H1 (cell line): ENCODE measurements at regions not wholly inside any gene's neighbourhood (a gene's known extent, or its start where the extent isn't known, plus 50 kb on each side); places are given as distances from the start of the nearest gene placed in this dataset.

Source experiments
- CTCF ChIA-PET: fragments of 300-600 bp; sonication (Branson Sonifier 250); formaldehyde crosslinking; loops from one replicate; lab custom pipeline; 2021; ENCODE audit not compliant: partially characterized antibody; lab: Charles Lee
- POLR2A ChIA-PET: fragments of 300-600 bp; sonication (Branson Sonifier 250); formaldehyde crosslinking; loops from one replicate; lab custom pipeline; 2021; ENCODE audit warnings: inconsistent platforms; ENCODE audit not compliant: partially characterized antibody; lab: Charles Lee
- DNase-seq, 2 experiments: peaks; one replicate each; pipeline versions ENCODE4 v3.0.0 to v3.0.0-alpha.2; 2010 to 2022; ENCODE audit warnings: low spot score in 2 of 2, low read depth in 1 of 2, mixed read lengths in 1 of 2
- FAIRE-seq: peaks from 2 replicates; lab custom pipeline; 2011; peaks lifted over from hg19 to GRCh38; lab: Jason Lieb, UNC
- H2AFZ ChIP-seq: 2 replicates; pipeline ENCODE4 v1.8.1; 2012; ENCODE audit warnings: low read length, inconsistent platforms
- H2AK5ac ChIP-seq: 2 replicates; pipeline ENCODE4 v1.6.1; 2013; ENCODE audit warnings: low read depth, low read length
- H2BK120ac ChIP-seq: replicated peaks from 2 replicates; pipeline ENCODE3; 2013; ENCODE audit warnings: low read depth, low read length, inconsistent platforms
- H2BK12ac ChIP-seq: 2 replicates; pipeline ENCODE4 v1.6.1; 2013; ENCODE audit warnings: low read depth, low read length
- H2BK15ac ChIP-seq: 2 replicates; pipeline ENCODE4 v1.6.1; 2013; ENCODE audit warnings: low read length
- H2BK20ac ChIP-seq: 2 replicates; pipeline ENCODE4 v1.6.1; 2013; ENCODE audit warnings: low read length
- H2BK5ac ChIP-seq: 2 replicates; pipeline ENCODE4 v1.6.1; 2013; ENCODE audit warnings: low read depth, low read length
- H3K14ac ChIP-seq: 2 replicates; pipeline ENCODE4 v1.6.1; 2013; ENCODE audit warnings: inconsistent platforms; ENCODE audit not compliant: insufficient read length
- H3K18ac ChIP-seq: 2 replicates; pipeline ENCODE4 v1.6.1; 2013; ENCODE audit warnings: low read length; ENCODE audit errors: extremely low read depth
- H3K23ac ChIP-seq: 2 replicates; pipeline ENCODE4 v1.6.1; 2013; ENCODE audit warnings: inconsistent platforms; ENCODE audit not compliant: insufficient read length
- H3K23me2 ChIP-seq: 2 replicates; pipeline ENCODE4 v1.6.1; 2013; ENCODE audit warnings: low read depth, low read length
- H3K27ac ChIP-seq: 2 replicates; pipeline ENCODE4 v1.6.1; 2011; ENCODE audit warnings: low read depth, low read length, inconsistent platforms
- H3K27me3 ChIP-seq, 4 experiments: replicated peaks in 1 of 4; 1 replicate in 1 of 4; 2 replicates in 3 of 4; pipeline versions ENCODE4 v1.6.1 to v1.8.1; 2011 to 2013; ENCODE audit warnings: low read length in 3 of 4, mild to moderate bottlenecking in 3 of 4, inconsistent platforms in 2 of 4, mixed read lengths in 2 of 4, moderate library complexity in 1 of 4; ENCODE audit not compliant: control insufficient read depth in 3 of 4, insufficient read depth in 3 of 4; ENCODE audit errors: extremely low read depth in 1 of 4
- H3K36me3 ChIP-seq, 4 experiments: 2 replicates each; pipeline versions ENCODE4 v1.6.1 to v1.8.1; 2011 to 2013; ENCODE audit warnings: mild to moderate bottlenecking in 4 of 4, low read length in 3 of 4, moderate library complexity in 2 of 4, control low read depth in 1 of 4, inconsistent platforms in 1 of 4; ENCODE audit not compliant: insufficient read depth in 4 of 4, control insufficient read depth in 2 of 4
- H3K4ac ChIP-seq: replicated peaks from 2 replicates; pipeline ENCODE3; 2013; ENCODE audit warnings: low read length, low read depth, mixed read lengths, inconsistent platforms; ENCODE audit not compliant: insufficient read length
- H3K4me1 ChIP-seq, 4 experiments: replicated peaks in 1 of 4; 1 replicate in 1 of 4; 2 replicates in 3 of 4; pipeline versions ENCODE4 v1.6.1 to v1.8.1; 2011 to 2013; ENCODE audit warnings: low read length in 3 of 4, inconsistent platforms in 2 of 4, mixed read lengths in 1 of 4; ENCODE audit not compliant: insufficient read depth in 4 of 4, control insufficient read depth in 3 of 4
- H3K4me2 ChIP-seq, 2 experiments: 2 replicates each; pipeline versions ENCODE4 v1.6.1 to v1.8.1; 2011 to 2013; ENCODE audit warnings: low read depth in 2 of 2, low read length in 2 of 2, control low read depth in 1 of 2, inconsistent platforms in 1 of 2, mild to moderate bottlenecking in 1 of 2; ENCODE audit not compliant: insufficient read depth in 1 of 2
- H3K4me3 ChIP-seq, 4 experiments: fragments of 200-600, 300-600 bp in 1 of 4; sonication (generic), shearing (Covaris generic), sonication (Bioruptor Twin) in 1 of 4; 2 replicates each; pipeline versions ENCODE4 v1.5.1 to v1.8.1; 2011 to 2016; ENCODE audit warnings: low read length in 4 of 4, low read depth in 3 of 4, control low read depth in 2 of 4, inconsistent platforms in 2 of 4, mild to moderate bottlenecking in 2 of 4, mixed read lengths in 1 of 4, moderate library complexity in 1 of 4; ENCODE audit not compliant: insufficient read depth in 2 of 4; ENCODE audit errors: extremely low read depth in 1 of 4
- H3K56ac ChIP-seq: replicated peaks from 2 replicates; pipeline ENCODE3; 2013; ENCODE audit warnings: low read depth, mild to moderate bottlenecking, mixed read lengths, low read length, inconsistent platforms; ENCODE audit not compliant: insufficient read length
- H3K79me1 ChIP-seq: 2 replicates; pipeline ENCODE4 v1.6.1; 2013; ENCODE audit warnings: low read depth, low read length, control low read depth
- H3K79me2 ChIP-seq, 2 experiments: 2 replicates each; pipeline versions ENCODE4 v1.6.1 to v1.8.1; 2012 to 2013; ENCODE audit warnings: low read length in 2 of 2, mild to moderate bottlenecking in 2 of 2, inconsistent platforms in 1 of 2; ENCODE audit not compliant: insufficient read depth in 2 of 2, control insufficient read depth in 1 of 2
- H3K9ac ChIP-seq, 4 experiments: replicated peaks in 1 of 4; 1 replicate in 1 of 4; 2 replicates in 3 of 4; pipeline versions ENCODE4 v1.6.1 to v1.8.1; 2011 to 2013; ENCODE audit warnings: low read depth in 3 of 4, low read length in 3 of 4, control low read depth in 2 of 4, mild to moderate bottlenecking in 2 of 4, moderate library complexity in 2 of 4, inconsistent platforms in 1 of 4; ENCODE audit errors: extremely low read depth in 1 of 4
- H3K9me3 ChIP-seq, 2 experiments: 2 replicates each; pipeline versions ENCODE4 v1.6.1 to v1.8.1; 2012 to 2013; ENCODE audit warnings: mild to moderate bottlenecking in 2 of 2, moderate library complexity in 2 of 2, control low read depth in 1 of 2, inconsistent platforms in 1 of 2, low read depth in 1 of 2, low read length in 1 of 2, mixed read lengths in 1 of 2; ENCODE audit not compliant: insufficient read depth in 2 of 2
- H4K20me1 ChIP-seq, 2 experiments: replicated peaks in 1 of 2; 2 replicates each; pipeline versions ENCODE3 to v1.8.1; 2011 to 2013; ENCODE audit warnings: inconsistent platforms in 2 of 2, low read length in 2 of 2, mild to moderate bottlenecking in 1 of 2; ENCODE audit not compliant: insufficient read depth in 2 of 2, control insufficient read depth in 1 of 2
- H4K5ac ChIP-seq: 2 replicates; pipeline ENCODE4 v1.6.1; 2013; ENCODE audit warnings: low read length, low read depth, mixed read lengths, inconsistent platforms; ENCODE audit not compliant: insufficient read length
- H4K8ac ChIP-seq: 2 replicates; pipeline ENCODE4 v1.8.0; 2013; ENCODE audit warnings: mild to moderate bottlenecking, moderate library complexity, low read length, inconsistent platforms; ENCODE audit not compliant: insufficient read depth; ENCODE audit errors: extremely low read depth
- H4K91ac ChIP-seq: replicated peaks from 2 replicates; pipeline ENCODE3; 2013; ENCODE audit warnings: low read length, mixed read lengths, inconsistent platforms; ENCODE audit not compliant: insufficient read length
- ASH2L ChIP-seq: fragments of 200-600, 300-600 bp; sonication (generic); IDR thresholded peaks from one replicate; pipeline ENCODE4 v1.7.1; 2017; ENCODE audit warnings: low read length
- BRCA1 ChIP-seq: IDR thresholded peaks from 2 replicates; pipeline ENCODE4 v1.6.1; 2012; ENCODE audit warnings: low read depth, low read length, improper control_type of control experiment
- TAF1 ChIP-seq: IDR thresholded peaks from 2 replicates; pipeline ENCODE4 v1.6.1; 2011; ENCODE audit warnings: mild to moderate bottlenecking, low read depth, low read length
- WGBS, 2 experiments: shearing (Covaris generic) in 1 of 2; methylation state at CpG; one replicate each; pipeline versions ENCODE4 v1.1.6 to v1.1.7; 2013 to 2015; ENCODE audit warnings: low lambda C conversion rate in 2 of 2, mixed read lengths in 2 of 2, inconsistent platforms in 1 of 2, low coverage in 1 of 2, missing lambda C conversion rate in 1 of 2; ENCODE audit not compliant: insufficient replicate concordance in 2 of 2, insufficient coverage in 1 of 2, insufficient read length in 1 of 2; ENCODE audit errors: extremely low coverage in 1 of 2, missing lambda C conversion rate in 1 of 2; 5-methylcytosine and 5-hydroxymethylcytosine counted together

- no peak overlapping the region for H3K4me3 ChIP-seq
- ChIA-PET POLR2A (no interaction called here), CTCF (interaction anchor here (1.0 kb wide), 1 partner anchor 10 kb away, joined by 3 read pairs; no protein-coding TSS in a partner anchor)
- 0 out of 7 replicates have a peak, but pooled peaks cover 0 to 2% (median 0%) of the 10 kb centered on the region in 4 experiments for H3K4me1 ChIP-seq
- H4K20me1 ChIP-seq, result no peaks in the 10 kb centered on the region
- H3K4ac ChIP-seq, result no peak overlapping the region
- no peak overlapping the region for H2BK5ac ChIP-seq
- H4K91ac ChIP-seq, result no peak overlapping the region
- TF ChIP-seq ASH2L, result no peak
- no peak for TF ChIP-seq TAF1
- no peak for TF ChIP-seq BRCA1
- H3K23me2 ChIP-seq, result no peaks in the 10 kb centered on the region
- no peak overlapping the region for H2BK12ac ChIP-seq
- H3K27me3 ChIP-seq, result no peaks in the 10 kb centered on the region; a peak in 1 of 7 replicates
- no peak overlapping the region for H2BK20ac ChIP-seq
- peak overlapping the region; percentile 11; the same call in 1 of the 2 replicates for H4K8ac ChIP-seq
- no peaks in the 10 kb centered on the region for H3K36me3 ChIP-seq
- H2BK15ac ChIP-seq, result 0 out of 2 replicates have a peak overlapping the region, but pooled peaks have one; percentile 29
- no peak overlapping the region for H2BK120ac ChIP-seq
- H3K4me2 ChIP-seq, result no peak overlapping the region
- H3K79me1 ChIP-seq, result no peaks in the 10 kb centered on the region
- no peak overlapping the region for H3K56ac ChIP-seq
- no peak overlapping the region for H3K14ac ChIP-seq
- H3K23ac ChIP-seq, result no peak overlapping the region
- 92% methylated on average over 7 of the region's 7 CpGs; no CpG with 5 or more reads in 1 of the 2 experiments for WGBS, 2 experiments
- FAIRE-seq, result no peak
- no peak overlapping the region; the same call in 1 of the 2 replicates for H2AFZ ChIP-seq
- H3K9me3 ChIP-seq, result no peaks in the 10 kb centered on the region
- no peak overlapping the region for H3K9ac ChIP-seq
- no peak for DNase-seq
- H3K27ac ChIP-seq, result no peak overlapping the region
- no peaks in the 10 kb centered on the region for H3K79me2 ChIP-seq
- H2AK5ac ChIP-seq, result no peak overlapping the region
- no peak overlapping the region for H4K5ac ChIP-seq
- H3K18ac ChIP-seq, result no peak overlapping the region
Measured at GRCh38 chr11:69557266-69557665, 75.8 kb downstream of the LINC01488 start.
